ENCODE measurements at regions not wholly inside any gene's neighbourhood (a gene's known extent, or its start where the extent isn't known, plus 50 kb on each side); places are given as distances from the start of the nearest gene placed in this dataset.
"Not testable (repeated sequence)": the region's sequence is repeated elsewhere in the genome, so short reads cannot be mapped to it uniquely, and the experiment has no call there.

DNA sequence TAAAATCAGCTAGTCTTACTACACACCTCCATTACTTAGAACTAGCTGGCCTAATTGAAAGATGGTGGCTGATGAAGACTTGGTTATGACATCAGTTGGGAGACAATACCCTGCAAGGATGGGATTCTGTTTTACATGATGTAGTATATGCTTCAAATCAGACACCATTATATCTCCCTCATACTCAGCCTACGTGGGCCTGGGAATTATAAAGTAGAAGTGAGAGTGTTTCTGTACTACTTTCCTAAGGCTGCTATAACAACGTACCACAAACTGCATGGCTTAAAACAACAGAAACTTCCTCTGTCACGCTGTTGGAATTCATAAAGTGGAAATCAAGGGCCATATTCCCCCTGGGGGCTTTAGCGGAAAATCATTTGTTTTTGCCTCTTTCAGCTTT is 190.4 kb downstream of the PAH start:
- DNase-seq, result no peak

DNA sequence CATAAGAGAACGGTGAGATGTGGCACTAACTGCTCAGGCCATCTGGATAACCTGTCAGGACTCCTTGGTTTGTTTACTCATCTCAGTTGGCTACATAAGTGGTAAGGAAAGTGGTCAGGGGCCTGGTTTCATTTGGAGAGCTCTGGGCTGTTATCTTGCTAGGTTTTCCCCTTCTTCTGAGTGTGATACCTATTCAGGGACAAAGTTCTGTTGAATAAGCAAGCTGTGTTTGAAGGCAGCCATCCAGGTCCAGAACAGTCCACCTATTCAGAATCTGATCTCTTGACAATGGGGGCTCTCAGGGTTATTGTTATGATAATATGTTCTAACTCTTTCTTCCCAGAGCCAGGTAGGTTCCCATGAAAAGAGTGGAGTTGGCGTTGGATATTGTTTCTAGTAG is 194.9 kb downstream of the PAH start:
- DNase-seq, result no peak

DNA sequence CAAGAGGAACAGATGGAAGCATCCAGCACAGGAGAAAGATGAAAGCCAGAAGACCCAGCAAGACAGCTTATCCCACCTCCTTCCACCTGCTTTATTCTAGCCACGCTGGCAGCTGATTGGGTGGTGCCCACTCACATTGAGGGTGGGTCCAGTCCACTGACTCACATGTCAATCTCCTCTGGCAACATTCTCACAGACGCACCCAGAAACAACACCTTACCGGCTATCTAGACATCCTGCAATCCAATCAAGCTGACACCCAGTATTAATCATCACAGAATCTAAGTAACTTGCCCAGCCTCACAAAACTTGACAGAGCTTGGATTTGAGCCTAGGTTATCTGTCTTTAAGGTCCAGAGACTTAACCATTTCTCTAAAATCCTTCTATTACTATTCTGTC is 208.9 kb downstream of the PAH start:
- no peak for DNase-seq

DNA sequence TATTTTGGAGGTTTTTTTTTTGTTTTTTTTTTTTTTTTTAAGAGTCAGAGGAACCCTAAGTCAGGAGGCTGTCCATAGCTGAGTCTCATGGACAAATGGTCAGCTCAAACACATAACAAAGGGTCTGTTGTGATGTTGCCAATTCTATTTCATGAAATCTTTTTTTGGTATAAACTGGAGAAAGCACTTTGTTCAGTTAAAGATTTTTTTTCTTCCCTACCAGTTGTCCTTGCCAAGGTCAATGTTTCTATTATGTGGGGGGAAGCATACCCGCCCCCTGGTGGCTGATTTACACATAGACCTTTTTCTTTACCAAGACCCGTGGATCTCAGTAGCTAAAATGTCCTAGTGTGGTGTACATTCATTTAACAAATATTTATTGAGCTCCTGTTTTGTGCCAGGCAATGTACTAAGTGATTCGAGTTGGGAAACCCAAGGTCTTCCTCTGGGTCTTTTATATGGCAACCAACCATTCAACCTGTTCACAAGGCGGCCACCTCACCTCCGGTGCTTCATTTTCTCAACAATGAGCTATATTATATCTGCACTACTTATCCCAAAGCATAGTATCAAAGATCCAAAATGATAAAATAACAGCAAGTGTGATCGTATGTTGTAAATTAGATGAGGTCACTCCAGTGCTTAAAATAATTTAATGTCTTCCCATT is 214.5 kb downstream of the PAH start:
- DNase-seq, result peak; percentile 72

DNA sequence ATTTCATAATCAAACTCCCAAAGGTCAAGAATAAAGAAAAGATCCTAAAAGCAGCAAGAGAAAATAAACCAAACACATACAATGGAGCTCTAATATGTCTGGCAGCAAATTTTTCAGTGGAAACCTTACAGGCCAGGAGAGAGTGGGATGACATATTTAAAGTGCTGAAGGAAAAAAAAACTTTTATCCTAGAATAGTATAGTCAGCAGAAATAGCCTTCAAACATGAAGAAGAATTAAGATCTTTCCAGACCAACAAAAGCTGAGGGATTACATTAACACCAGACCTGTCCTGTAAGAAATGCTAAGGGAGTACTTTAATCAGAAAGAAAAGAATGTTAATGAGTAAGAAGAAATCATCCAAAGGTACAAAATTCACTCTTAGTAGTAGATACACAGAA is 215.7 kb upstream of the IGF1 start:
- no peak for DNase-seq

DNA sequence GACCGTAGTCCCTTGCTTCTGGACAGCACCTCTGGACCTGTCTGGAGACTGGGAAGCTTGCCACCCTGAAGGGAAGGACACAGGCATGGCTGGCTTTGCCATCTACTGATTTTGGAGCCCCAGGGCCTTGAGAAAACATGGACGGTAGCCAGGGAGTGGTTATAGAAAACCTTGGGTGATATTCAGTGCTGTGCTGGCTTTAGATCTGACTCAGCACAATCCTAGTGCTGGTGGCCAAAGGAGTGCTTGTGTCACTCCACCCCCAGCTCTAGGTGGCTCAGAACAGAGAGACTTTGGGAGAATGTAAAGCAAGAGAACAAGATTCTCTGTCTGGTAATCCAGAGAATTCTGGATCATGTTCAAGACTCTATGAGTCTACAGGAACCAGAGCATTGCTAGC is 214.5 kb upstream of the IGF1 start:
- no peak for DNase-seq

DNA sequence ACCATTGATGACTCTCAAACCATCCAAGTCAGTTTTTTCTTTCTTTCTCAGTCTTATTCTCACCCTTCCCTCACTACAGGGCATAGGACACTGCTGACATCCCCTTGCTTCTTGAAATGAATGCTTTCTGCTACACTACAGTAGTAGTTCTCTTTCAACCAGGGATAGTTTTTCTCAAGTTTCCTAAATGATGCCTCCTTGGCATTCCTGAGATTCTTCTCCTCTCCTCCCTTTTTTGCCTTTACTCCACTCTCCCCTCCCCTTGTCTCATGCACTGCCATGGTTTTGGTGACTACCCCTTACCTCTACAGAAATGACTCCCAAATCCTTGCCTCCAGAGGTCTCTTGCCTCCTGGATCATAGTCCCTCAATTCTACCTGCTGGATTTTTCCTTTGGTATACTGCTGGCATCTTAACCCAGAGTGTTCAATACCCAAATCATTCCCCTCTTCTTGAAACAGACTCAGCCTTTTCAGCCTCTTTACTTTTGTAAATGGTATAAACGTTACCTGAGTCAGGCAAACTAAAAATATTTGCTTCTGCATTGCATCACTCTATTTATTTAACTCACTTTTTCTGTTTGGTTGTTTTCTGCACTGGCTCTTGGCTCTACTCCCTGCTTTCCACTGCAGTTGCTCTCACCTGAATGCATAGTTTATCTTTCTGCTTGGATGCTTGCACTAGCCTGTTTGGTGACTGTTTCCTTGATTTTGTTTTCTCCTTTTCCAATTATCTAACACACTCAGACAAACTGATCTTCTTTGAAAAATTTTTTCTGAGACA is 211.6 kb upstream of the IGF1 start:
- DNase-seq, result no peak

DNA sequence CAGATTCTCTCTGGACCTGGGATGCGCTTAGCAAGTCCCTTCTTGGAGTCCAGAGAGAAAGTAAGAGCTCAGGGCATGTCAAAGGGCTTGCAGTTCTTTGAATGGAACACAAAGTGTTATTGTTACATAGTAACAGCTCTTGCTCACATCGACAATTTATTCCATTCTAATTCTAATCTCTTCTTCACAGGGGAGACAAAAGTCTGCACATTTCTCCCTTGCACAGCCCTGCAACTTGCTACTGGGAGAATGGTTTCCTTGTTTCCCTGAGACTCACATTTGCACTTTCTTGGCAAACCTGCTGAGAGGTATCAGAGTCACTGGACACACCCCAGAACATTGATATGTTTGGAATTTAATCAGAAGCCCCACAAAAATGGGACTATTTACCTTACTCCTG is 209.9 kb upstream of the IGF1 start:
- no peak for DNase-seq

DNA sequence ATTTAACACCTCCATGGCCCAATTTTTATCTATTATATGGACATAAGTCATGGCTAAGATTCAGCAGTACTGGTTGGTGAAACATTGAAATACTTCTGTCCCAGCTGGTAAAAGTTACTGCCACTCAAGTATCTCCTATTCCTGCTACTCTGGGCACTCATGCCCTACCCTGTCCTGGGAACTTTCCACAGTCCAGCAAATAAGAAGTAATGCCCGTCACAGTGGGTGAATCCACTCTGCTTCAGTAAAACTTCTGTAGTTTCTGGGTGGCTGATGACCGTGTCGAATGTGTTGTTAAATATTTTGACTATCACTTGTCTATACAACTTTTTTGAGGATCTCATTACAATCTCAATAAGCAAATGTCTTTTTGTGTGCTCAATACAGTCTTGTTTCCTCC is 209.3 kb upstream of the IGF1 start:
- DNase-seq, result no peak

DNA sequence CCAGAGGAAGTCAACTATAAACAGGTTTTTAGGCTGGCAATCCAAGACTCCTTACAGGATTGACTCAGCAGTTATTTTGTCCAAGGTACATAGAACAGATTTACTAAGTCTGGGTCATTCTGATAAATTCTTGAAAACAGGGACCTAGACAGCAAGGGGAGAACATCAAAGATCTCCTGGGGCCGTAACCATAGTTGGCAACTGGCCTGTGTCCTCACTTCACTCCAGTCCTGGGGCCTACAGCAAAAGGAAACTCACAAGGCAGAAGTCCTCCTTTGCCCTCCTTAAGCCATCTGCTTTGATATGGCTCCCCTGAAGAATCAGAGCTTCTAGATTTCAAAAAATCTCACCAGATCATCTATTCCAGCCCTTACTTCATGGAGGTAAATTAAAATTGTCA is 207.2 kb upstream of the IGF1 start:
- no peak for DNase-seq

DNA sequence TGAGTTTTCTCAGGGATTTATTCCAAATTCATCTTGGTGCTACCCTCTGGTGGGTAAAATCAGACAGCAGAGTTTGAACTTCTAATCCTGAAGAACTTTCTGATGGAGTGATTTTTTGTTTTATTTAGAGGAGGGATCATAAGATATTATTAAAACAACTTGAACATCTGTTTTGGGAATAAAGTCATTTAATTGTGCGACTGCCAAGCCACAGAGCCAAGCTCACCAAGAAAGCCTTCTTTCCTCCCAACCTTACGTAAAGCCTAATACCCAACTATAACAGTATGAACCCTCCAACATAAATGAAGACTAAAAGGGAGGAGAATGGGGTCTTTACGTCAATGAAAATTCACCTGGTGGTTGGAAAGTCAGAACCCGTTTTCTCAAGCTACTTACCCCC is 205.5 kb upstream of the IGF1 start:
- no peak for DNase-seq

DNA sequence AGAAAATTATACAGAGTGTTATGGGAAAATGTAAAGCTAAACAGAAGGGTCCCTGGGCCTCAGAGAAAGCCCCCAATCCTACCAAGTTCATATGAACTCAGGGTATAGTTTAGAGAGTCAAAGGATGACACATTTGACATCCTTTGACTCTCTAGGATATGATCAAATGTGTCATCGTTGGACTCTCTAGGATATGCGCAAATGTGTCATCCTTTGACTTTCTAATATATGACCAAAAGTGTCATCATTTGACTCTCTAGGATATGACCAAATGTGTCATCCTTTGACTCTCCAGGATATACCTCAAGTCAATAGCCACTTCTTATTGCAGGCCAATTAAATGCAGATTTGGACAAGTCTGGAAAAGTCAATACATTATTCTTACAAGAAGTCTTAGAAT is 204.8 kb upstream of the IGF1 start:
- DNase-seq, result no peak

DNA sequence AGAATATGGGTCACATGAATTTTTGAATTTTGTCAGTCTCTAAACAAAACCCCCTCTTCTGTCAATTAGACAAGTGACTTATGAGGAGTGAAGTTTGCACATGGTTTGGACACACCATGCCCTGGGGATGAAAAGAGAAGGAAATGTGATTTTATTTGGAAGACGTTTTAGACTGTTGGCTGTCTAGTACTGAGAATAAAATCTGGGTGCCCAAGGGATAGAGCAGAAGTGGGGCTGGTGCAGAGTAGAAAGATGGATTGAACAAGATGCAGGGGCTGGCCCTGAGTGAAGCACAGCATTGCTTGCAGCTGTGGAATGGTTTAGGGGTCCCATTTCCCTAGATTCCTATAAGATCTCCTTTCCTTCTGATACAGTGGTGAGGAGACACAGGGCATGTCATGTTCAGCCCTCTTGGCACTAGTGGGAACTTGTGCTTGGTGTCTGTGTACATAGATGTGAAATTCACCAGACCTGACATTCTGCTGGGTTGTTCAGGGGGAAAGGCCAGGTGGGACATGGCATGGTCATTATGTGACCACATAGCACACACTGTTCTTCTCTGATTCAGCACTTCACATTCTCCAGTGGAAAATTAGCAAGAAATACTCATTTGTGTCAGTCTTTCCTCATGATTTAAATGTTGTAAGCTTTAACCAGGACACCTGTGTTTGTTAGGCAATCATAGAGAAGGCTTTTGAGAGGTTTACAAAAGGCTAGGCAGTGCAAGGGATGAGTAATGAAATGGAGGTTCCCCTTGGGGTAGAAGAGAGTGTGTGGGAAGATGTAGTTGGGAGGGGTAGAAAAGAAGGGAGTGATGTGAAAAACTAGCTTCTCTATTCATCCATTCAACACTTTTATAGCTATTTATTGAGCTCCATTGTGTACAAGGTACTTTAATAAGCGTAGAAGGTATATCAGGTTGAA is 202.3 kb upstream of the IGF1 start:
- DNase-seq, result no peak

DNA sequence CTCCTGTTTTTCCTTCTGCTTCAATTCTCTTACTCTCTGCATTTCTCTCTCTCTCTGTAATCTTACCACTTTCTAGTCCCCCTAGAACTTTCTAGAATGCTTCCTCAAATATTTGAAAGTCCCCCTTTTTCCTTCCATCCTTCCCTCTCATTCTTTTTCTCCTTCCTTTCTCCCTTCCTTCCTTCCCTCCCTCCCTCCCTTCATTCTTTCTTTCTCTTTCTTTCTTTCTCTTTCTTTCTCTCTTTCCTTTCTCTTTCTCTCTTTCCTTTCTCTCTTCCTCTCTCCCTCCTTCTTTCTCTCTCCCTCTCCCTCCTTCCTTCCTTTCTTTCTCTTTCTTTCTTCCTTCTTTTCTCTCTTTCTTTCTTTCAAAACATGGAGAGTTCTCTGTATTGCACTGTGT is 201.4 kb upstream of the IGF1 start:
- DNase-seq, result no peak

DNA sequence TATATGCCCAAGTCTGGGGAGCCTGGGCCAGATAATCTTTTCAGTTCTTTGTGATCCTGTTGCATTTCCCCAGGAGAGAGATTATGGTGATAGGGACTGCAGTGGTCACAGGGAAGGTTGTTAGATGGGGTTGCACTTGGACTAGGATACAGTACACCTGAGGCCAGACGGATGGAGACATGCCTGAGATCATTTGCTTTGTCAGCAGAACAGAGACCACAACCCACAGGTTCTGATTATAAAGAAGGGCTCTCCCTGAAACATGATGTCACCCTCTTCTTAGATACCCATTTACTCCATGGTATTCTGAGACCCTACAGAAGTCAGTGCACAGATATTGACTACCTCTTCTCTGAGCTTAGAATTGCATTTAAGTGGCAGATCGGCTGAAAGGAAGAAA is 200.9 kb upstream of the IGF1 start:
- DNase-seq, result no peak

DNA sequence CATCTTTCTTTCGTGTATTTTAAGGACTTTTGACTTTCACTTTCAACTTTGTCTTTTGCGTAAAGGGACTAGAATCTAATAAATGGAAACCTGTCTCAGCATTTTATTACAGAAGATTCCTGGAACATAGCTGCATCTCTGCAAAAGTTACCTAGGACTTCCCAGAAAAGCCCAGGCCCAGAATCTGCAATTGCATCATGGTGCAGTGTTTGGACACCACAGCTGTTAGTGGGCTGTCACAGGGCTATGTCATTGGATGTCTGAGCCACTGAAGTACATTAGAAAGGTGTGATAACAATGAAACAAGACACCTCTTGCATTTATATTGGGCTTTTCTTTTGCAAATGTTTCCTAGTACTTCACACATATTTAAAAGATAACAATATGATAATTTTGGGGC is 199.9 kb upstream of the IGF1 start:
- no peak for DNase-seq

DNA sequence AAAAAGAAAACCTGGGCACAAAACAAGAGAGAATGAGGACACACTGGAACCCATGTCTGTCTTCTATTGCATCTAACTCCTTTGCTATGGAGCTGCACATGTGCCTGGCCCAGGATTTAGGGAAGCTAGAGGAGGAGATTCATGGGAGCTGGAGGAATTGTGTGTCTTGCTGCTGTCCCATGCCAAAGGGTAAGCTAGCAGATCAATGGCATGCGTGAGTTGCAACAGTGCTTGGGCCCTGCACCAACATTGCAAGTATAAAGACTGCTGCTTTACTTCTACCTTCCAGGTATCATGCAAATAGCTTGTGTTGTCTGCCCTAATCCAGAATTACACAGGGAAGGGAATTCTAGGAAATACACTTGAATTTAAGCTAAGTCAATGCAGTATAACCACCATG is 196.4 kb upstream of the IGF1 start:
- DNase-seq, result no peak

DNA sequence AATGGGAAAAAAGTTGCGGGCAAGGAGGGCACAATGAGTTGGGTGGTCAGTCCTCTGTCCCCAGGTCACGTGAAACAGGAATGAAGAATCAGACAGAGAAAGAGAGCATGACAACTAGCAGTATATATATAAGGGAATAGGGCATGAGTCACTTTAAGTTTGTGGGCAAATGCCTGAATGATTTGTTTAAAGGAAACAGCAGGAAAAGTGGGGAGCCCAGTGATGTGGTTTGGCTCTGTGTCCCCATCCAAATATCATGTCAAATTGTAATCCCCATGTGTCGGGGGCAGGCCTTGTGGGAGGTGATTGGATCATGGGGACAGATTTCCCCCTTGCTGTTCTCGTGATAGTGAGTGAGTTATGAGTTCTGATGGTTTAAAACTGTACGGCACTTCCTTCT is 195.3 kb upstream of the IGF1 start:
- DNase-seq, result no peak

DNA sequence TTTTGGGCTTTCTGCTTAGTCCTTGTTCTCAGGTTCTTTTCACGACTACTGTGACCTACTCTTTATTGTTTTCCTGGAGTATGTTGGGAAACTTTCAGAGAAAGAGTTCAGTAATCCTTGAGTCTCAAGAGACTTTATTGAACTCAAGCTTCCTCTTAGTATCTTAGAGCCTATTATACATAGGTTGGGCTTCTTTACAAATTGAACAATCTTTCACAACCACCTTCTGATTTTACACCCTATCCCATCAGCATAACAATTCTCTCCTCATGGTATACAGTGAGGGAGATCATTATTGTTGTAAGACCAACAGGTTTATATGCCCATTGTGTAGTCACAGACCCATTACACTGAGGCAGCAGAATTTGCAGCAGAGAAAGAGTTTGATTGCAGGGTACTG is 193.2 kb upstream of the IGF1 start:
- no peak for DNase-seq

DNA sequence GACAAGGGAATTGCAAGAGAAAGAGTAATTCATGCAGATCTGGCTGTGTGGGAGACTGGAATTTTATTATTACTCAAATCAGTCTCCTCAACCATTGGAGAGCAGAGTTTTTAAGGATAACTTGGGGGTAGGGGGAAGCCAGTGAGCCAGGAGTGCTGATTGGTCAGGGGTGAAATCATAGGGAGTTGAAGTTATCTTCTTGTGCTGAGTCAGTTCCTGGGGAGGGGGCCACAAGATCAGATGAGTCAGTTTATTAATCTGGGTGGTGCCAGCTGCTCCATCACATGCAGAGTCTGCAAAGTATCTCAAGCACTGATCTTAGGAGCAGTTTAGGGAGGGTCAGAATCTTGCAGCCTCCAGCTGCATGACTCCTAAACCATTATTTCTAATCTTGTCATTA is 191.8 kb upstream of the IGF1 start:
- DNase-seq, result not testable (repeated sequence)

DNA sequence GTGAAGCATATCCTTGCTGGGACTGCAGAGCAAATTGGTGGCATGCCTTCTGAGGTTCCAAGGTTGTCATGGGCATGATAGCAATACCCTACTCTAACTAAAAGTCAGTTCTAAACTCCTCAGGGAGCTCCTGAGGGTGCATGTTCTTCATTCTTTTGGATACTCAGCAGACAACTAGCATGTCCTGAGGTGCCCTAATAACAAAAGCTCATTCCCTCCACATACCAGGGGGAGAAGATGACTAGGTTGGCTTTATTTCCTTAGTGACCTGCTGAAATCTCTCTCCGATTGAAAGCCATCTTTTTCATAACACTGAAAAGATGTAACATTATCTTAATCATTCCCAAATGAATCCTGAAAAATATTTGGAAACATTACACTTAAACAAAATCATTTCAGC is 188.7 kb upstream of the IGF1 start:
- DNase-seq, result no peak

DNA sequence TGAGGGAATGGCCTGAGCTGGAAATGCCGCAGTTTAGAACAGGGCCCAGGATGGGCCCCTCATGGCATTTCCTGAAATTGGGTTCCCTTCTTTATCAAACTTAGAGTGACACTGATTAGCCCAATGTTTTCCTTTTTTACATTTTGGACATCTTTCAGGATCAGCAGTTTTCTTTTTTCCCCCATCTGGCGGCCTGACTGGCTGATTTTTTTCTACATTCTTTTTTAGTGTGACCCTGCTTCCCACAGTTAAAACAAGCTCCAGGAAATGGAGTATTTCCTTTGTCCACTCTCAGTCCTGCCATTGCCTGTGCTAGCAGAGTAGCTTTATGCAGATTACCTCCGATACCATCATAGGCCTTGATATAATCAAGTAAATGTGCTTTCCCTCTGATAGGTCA is 185.8 kb upstream of the IGF1 start:
- DNase-seq, result not testable (repeated sequence)

DNA sequence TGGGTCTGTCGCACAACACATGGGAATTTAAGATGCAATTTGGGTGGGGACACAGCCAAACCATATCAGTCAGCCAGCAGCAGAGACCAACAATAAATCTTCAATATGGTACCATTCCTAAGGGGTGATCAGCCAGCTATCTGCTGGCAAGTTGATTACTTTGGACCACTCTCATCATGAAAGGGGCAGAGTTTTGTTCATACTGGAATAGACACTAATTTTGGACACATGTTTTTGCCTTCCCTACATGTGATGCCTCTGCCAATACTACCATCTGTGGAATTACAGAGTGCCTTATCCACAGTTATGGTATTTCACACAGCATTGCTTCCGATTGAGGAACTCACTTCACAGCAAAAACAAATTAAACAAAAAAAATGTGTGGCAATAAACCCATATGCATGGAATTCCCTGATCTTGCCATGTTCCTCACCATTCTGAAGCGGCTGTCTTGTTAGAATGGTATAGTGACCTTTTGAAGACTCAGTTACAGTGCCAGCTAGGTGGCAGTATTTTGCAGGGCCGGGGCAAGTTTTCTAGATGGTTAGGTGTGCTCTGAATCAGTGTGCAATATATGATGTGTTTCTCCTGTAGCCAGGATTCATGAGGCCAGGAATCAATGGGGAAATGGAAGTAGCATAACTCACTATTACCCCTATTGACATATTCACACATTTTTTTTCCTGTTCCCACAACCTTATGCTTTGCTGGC is 179.0 kb upstream of the IGF1 start:
- DNase-seq, result no peak
